Astrocyte of the hippocampus (primary cell): ENCODE measurements at regions not wholly inside any gene's neighbourhood (a gene's known extent, or its start where the extent isn't known, plus 50 kb on each side); places are given as distances from the start of the nearest gene placed in this dataset.

ENCODE experiments used
- DNase-seq: peaks from one replicate; pipeline ENCODE4 v3.0.0; 2011; ENCODE audit warnings: low read depth, low spot score

- no peak for DNase-seq
Measured at GRCh38 chr20:7333841-7334240, 566.4 kb downstream of the BMP2 start.

GRCh38 chr20:7346026-7346425, 578.5 kb downstream of the BMP2 start:
- no peak for DNase-seq

GRCh38 chr20:7346562-7346961, 579.1 kb downstream of the BMP2 start:
- DNase-seq = no peak

- no peak for DNase-seq
Measured at GRCh38 chr20:7347409-7347808, 579.9 kb downstream of the BMP2 start.

- no peak for DNase-seq
Measured at GRCh38 chr20:7348253-7348652, 580.8 kb downstream of the BMP2 start.

- no peak for DNase-seq
Measured at GRCh38 chr20:7352165-7352564, 584.7 kb downstream of the BMP2 start.

GRCh38 chr20:7355051-7355450, 585.2 kb downstream of the HAO1 start:
- peak; percentile 7 for DNase-seq

- DNase-seq = no peak
Measured at GRCh38 chr20:7358670-7359069, 581.6 kb downstream of the HAO1 start.

GRCh38 chr20:7359739-7360138, 580.5 kb downstream of the HAO1 start:
- DNase-seq = no peak

- no peak for DNase-seq
Measured at GRCh38 chr20:7361321-7361720, 578.9 kb downstream of the HAO1 start.

- DNase-seq = no peak
Measured at GRCh38 chr20:7361931-7362330, 578.3 kb downstream of the HAO1 start.

GRCh38 chr20:7362601-7363000, 577.7 kb downstream of the HAO1 start:
- no peak for DNase-seq

GRCh38 chr20:7366189-7366588, 574.1 kb downstream of the HAO1 start:
- no peak for DNase-seq

- DNase-seq = no peak
Measured at GRCh38 chr20:7371518-7372163, 568.6 kb downstream of the HAO1 start.

GRCh38 chr20:7375905-7376304, 564.4 kb downstream of the HAO1 start:
- peak; percentile 33 for DNase-seq

- DNase-seq = peak; percentile 4
Measured at GRCh38 chr20:7378864-7379605, 561.2 kb downstream of the HAO1 start.

- DNase-seq = peak; percentile 4
Measured at GRCh38 chr20:7379621-7380220, 560.5 kb downstream of the HAO1 start.

GRCh38 chr20:7383216-7383615, 557.0 kb downstream of the HAO1 start:
- no peak for DNase-seq

GRCh38 chr20:7387638-7388193, 552.5 kb downstream of the HAO1 start:
- DNase-seq = no peak

- DNase-seq = no peak
Measured at GRCh38 chr20:7389216-7389615, 551.0 kb downstream of the HAO1 start.

- DNase-seq = peak; percentile 59
Measured at GRCh38 chr20:7392542-7393206, 547.6 kb downstream of the HAO1 start.

GRCh38 chr20:7399114-7399513, 541.1 kb downstream of the HAO1 start:
- no peak for DNase-seq
